ENCODE measurements at regions not wholly inside any gene's neighbourhood (a gene's known extent, or its start where the extent isn't known, plus 50 kb on each side); places are given as distances from the start of the nearest gene placed in this dataset.

- Histone ChIP-seq H3K36me3 (ENCODE audit: control insufficient read depth, insufficient read depth, low read length) (no peaks in the 10 kb centered on the region), H3K27me3 (ENCODE audit: control insufficient read depth, insufficient read depth, low read length) (no peaks in the 10 kb centered on the region), H3K4me3 (ENCODE audit: low read depth, low read length) (no peak overlapping the region), H3K27ac (ENCODE audit: low read depth, low read length) (no peak overlapping the region), H3K9me3 (ENCODE audit: control insufficient read depth, insufficient read depth, low read length) (no peaks in the 10 kb centered on the region), H3K4me1 (ENCODE audit: control insufficient read depth, insufficient read depth, low read length) (no peaks in the 10 kb centered on the region)
- WGBS (ENCODE audit: insufficient coverage), result 67% methylated on average over 1 of the region's 4 CpGs
- no peak for DNase-seq (ENCODE audit: low read depth in 4 of 6, low spot score in 6 of 6)
Observed at GRCh38 chr12:98425859-98426258, 89.5 kb upstream of the TMPO start.

- DNase-seq (ENCODE audit: low read depth in 4 of 6, low spot score in 6 of 6), result no peak
- H3K27me3 ChIP-seq (ENCODE audit: control insufficient read depth, insufficient read depth, low read length), result no peaks in the 10 kb centered on the region
- no peak overlapping the region for H3K4me3 ChIP-seq (ENCODE audit: low read depth, low read length)
- no peak overlapping the region for H3K27ac ChIP-seq (ENCODE audit: low read depth, low read length)
- no peaks in the 10 kb centered on the region for H3K36me3 ChIP-seq (ENCODE audit: control insufficient read depth, insufficient read depth, low read length)
- 100% methylated on average over 2 of the region's 3 CpGs for WGBS (ENCODE audit: insufficient coverage)
- H3K9me3 ChIP-seq (ENCODE audit: control insufficient read depth, insufficient read depth, low read length), result peaks cover 4% of the 10 kb centered on the region
- no peaks in the 10 kb centered on the region for H3K4me1 ChIP-seq (ENCODE audit: control insufficient read depth, insufficient read depth, low read length)
Observed at GRCh38 chr12:98431089-98431488, 84.3 kb upstream of the TMPO start.

DNA sequence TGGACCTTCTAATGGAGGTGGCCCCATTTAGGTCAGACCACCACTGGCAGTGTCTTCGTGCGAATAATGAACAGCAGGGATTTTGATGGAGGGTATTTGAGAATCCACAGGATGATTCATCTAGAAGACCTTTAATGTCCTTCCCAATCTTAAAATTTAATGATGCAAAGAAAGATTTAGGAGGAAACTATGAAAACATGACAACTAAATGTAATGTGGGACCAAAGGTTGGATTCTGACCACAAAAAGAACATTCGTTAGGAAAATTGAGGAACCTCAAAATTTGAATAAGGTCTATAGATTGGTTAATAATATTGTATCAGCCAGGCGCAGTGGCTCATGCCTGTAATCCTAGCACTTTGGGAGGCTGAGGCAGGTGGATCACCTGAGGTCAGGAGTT, 78.2 kb upstream of the TMPO start:
- Histone ChIP-seq H3K27me3 (ENCODE audit: control insufficient read depth, insufficient read depth, low read length) (no peaks in the 10 kb centered on the region), H3K4me3 (ENCODE audit: low read depth, low read length) (no peak overlapping the region), H3K9me3 (ENCODE audit: control insufficient read depth, insufficient read depth, low read length) (peaks cover 4% of the 10 kb centered on the region), H3K27ac (ENCODE audit: low read depth, low read length) (no peak overlapping the region), H3K36me3 (ENCODE audit: control insufficient read depth, insufficient read depth, low read length) (no peaks in the 10 kb centered on the region), H3K4me1 (ENCODE audit: control insufficient read depth, insufficient read depth, low read length) (no peaks in the 10 kb centered on the region)
- WGBS (ENCODE audit: insufficient coverage), result 100% methylated on average over 4 of the region's 4 CpGs
- no peak for DNase-seq (ENCODE audit: low read depth in 4 of 6, low spot score in 6 of 6)

- H3K9me3 ChIP-seq (ENCODE audit: control insufficient read depth, insufficient read depth, low read length), result peaks cover 4% of the 10 kb centered on the region
- H3K27ac ChIP-seq (ENCODE audit: low read depth, low read length), result no peak overlapping the region
- no peaks in the 10 kb centered on the region for H3K4me1 ChIP-seq (ENCODE audit: control insufficient read depth, insufficient read depth, low read length)
- no peak for DNase-seq (ENCODE audit: low read depth in 4 of 6, low spot score in 6 of 6)
- no CpG with 5 or more reads among the region's 1 CpG for WGBS (ENCODE audit: insufficient coverage)
- no peaks in the 10 kb centered on the region for H3K27me3 ChIP-seq (ENCODE audit: control insufficient read depth, insufficient read depth, low read length)
- no peak overlapping the region for H3K4me3 ChIP-seq (ENCODE audit: low read depth, low read length)
- H3K36me3 ChIP-seq (ENCODE audit: control insufficient read depth, insufficient read depth, low read length), result no peaks in the 10 kb centered on the region
Observed at GRCh38 chr12:98437806-98438595, 77.4 kb upstream of the TMPO start.

GRCh38 chr12:98438656-98439230, 76.6 kb upstream of the TMPO start:
- H3K27ac ChIP-seq (ENCODE audit: low read depth, low read length), result no peak overlapping the region
- H3K9me3 ChIP-seq (ENCODE audit: control insufficient read depth, insufficient read depth, low read length), result peaks cover 4% of the 10 kb centered on the region
- WGBS (ENCODE audit: insufficient coverage), result no CpG with 5 or more reads among the region's 1 CpG

DNA sequence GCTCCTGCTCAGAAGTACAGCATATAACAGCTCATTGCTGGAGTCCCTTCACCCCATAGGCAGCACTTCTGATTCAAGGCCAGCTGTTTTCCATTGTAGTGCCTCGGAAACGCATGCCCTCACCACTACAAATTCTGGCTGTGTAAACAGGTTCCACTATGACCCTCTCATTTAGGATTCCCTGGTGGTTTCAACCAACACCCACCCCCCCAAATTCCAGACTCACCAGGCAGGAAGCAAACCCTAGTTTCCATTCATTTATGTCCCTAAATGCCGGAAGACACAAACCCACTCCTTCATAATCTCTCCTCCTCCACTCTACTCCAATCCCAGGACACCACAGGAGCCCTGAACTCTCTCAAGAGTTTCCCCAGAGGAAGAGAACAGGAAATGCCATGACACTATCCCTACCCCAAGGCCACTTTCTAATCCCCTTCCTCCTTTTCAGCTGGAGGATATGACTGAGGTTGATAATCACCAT, 75.9 kb upstream of the TMPO start:
- no peaks in the 10 kb centered on the region for H3K36me3 ChIP-seq (ENCODE audit: control insufficient read depth, insufficient read depth, low read length)
- 61% methylated on average over 3 of the region's 3 CpGs for WGBS (ENCODE audit: insufficient coverage)
- no peaks in the 10 kb centered on the region for H3K27me3 ChIP-seq (ENCODE audit: control insufficient read depth, insufficient read depth, low read length)
- H3K9me3 ChIP-seq (ENCODE audit: control insufficient read depth, insufficient read depth, low read length), result peaks cover 2% of the 10 kb centered on the region
- no peak for DNase-seq (ENCODE audit: low read depth in 4 of 6, low spot score in 6 of 6)
- peak overlapping the region; percentile 16 for H3K27ac ChIP-seq (ENCODE audit: low read depth, low read length)
- H3K4me3 ChIP-seq (ENCODE audit: low read depth, low read length), result no peak overlapping the region
- H3K4me1 ChIP-seq (ENCODE audit: control insufficient read depth, insufficient read depth, low read length), result no peaks in the 10 kb centered on the region

More at GRCh38 chr12:98438656-98439230, 76.6 kb upstream of the TMPO start:
- H3K27me3 ChIP-seq (ENCODE audit: control insufficient read depth, insufficient read depth, low read length), result no peaks in the 10 kb centered on the region
- no peaks in the 10 kb centered on the region for H3K36me3 ChIP-seq (ENCODE audit: control insufficient read depth, insufficient read depth, low read length)
- H3K4me1 ChIP-seq (ENCODE audit: control insufficient read depth, insufficient read depth, low read length), result no peaks in the 10 kb centered on the region
- DNase-seq (ENCODE audit: low read depth in 4 of 6, low spot score in 6 of 6), result no peak
- H3K4me3 ChIP-seq (ENCODE audit: low read depth, low read length), result no peak overlapping the region

- H3K4me3 ChIP-seq (ENCODE audit: low read depth, low read length), result no peak overlapping the region
- no peak overlapping the region for H3K27ac ChIP-seq (ENCODE audit: low read depth, low read length)
- no peaks in the 10 kb centered on the region for H3K27me3 ChIP-seq (ENCODE audit: control insufficient read depth, insufficient read depth, low read length)
- H3K9me3 ChIP-seq (ENCODE audit: control insufficient read depth, insufficient read depth, low read length), result peaks cover 2% of the 10 kb centered on the region
- H3K4me1 ChIP-seq (ENCODE audit: control insufficient read depth, insufficient read depth, low read length), result no peaks in the 10 kb centered on the region
- peak in 1 of 6 donors; percentile 44 for DNase-seq (ENCODE audit: low read depth in 4 of 6, low spot score in 6 of 6)
- H3K36me3 ChIP-seq (ENCODE audit: control insufficient read depth, insufficient read depth, low read length), result no peaks in the 10 kb centered on the region
- WGBS (ENCODE audit: insufficient coverage), result 37% methylated on average over 3 of the region's 4 CpGs
Observed at GRCh38 chr12:98439981-98440581, 75.3 kb upstream of the TMPO start.

- H3K9me3 ChIP-seq (ENCODE audit: control insufficient read depth, insufficient read depth, low read length), result no peaks in the 10 kb centered on the region
- no peaks in the 10 kb centered on the region for H3K36me3 ChIP-seq (ENCODE audit: control insufficient read depth, insufficient read depth, low read length)
- peak in 1 of 6 donors; percentile 31 for DNase-seq (ENCODE audit: low read depth in 4 of 6, low spot score in 6 of 6)
- no peak overlapping the region for H3K4me3 ChIP-seq (ENCODE audit: low read depth, low read length)
- H3K27ac ChIP-seq (ENCODE audit: low read depth, low read length), result peak overlapping the region; percentile 67
- no peaks in the 10 kb centered on the region for H3K4me1 ChIP-seq (ENCODE audit: control insufficient read depth, insufficient read depth, low read length)
- no peaks in the 10 kb centered on the region for H3K27me3 ChIP-seq (ENCODE audit: control insufficient read depth, insufficient read depth, low read length)
- WGBS (ENCODE audit: insufficient coverage), result 33% methylated on average over 1 of the region's 1 CpG
Observed at GRCh38 chr12:98446060-98446459, 69.3 kb upstream of the TMPO start.

GRCh38 chr12:98446682-98447081, 68.7 kb upstream of the TMPO start:
- no CpG with 5 or more reads among the region's 1 CpG for WGBS (ENCODE audit: insufficient coverage)
- DNase-seq (ENCODE audit: low read depth in 4 of 6, low spot score in 6 of 6), result no peak
- Histone ChIP-seq H3K27me3 (ENCODE audit: control insufficient read depth, insufficient read depth, low read length) (no peaks in the 10 kb centered on the region), H3K36me3 (ENCODE audit: control insufficient read depth, insufficient read depth, low read length) (no peaks in the 10 kb centered on the region), H3K9me3 (ENCODE audit: control insufficient read depth, insufficient read depth, low read length) (no peaks in the 10 kb centered on the region), H3K4me1 (ENCODE audit: control insufficient read depth, insufficient read depth, low read length) (no peaks in the 10 kb centered on the region), H3K4me3 (ENCODE audit: low read depth, low read length) (no peak overlapping the region), H3K27ac (ENCODE audit: low read depth, low read length) (peak overlapping the region; percentile 67)
